ENCODE measurements at regions not wholly inside any gene's neighbourhood (a gene's known extent, or its start where the extent isn't known, plus 50 kb on each side); places are given as distances from the start of the nearest gene placed in this dataset.
A peak's percentile ranks its signal among the peaks of the same experiment; 100 is the strongest.

- no peak for DNase-seq
Observed at GRCh38 chr2:122955776-122956175, 1069.3 kb upstream of the CNTNAP5 start.

- no peak for DNase-seq
Observed at GRCh38 chr2:122960759-122961641, 1064.1 kb upstream of the CNTNAP5 start.

- no peak for DNase-seq
Observed at GRCh38 chr2:122966461-122966860, 1058.6 kb upstream of the CNTNAP5 start.

- no peak for DNase-seq
Observed at GRCh38 chr2:122977580-122977979, 1047.5 kb upstream of the CNTNAP5 start.

GRCh38 chr2:122980671-122981070, 1044.4 kb upstream of the CNTNAP5 start:
- no peak for DNase-seq

GRCh38 chr2:122982936-122983335, 1042.2 kb upstream of the CNTNAP5 start:
- DNase-seq: no peak

GRCh38 chr2:122988395-122989221, 1036.5 kb upstream of the CNTNAP5 start:
- DNase-seq: no peak

GRCh38 chr2:122993592-122993991, 1031.5 kb upstream of the CNTNAP5 start:
- no peak for DNase-seq

- no peak for DNase-seq
Observed at GRCh38 chr2:122999258-122999657, 1025.8 kb upstream of the CNTNAP5 start.

- no peak for DNase-seq
Observed at GRCh38 chr2:122999821-123000220, 1025.3 kb upstream of the CNTNAP5 start.

- no peak for DNase-seq
Observed at GRCh38 chr2:123002660-123003248, 1022.3 kb upstream of the CNTNAP5 start.

- DNase-seq: no peak
Observed at GRCh38 chr2:123015186-123015585, 1009.9 kb upstream of the CNTNAP5 start.

GRCh38 chr2:123035541-123035940, 989.5 kb upstream of the CNTNAP5 start:
- no peak for DNase-seq

GRCh38 chr2:123036300-123036699, 988.8 kb upstream of the CNTNAP5 start:
- no peak for DNase-seq

- no peak for DNase-seq
Observed at GRCh38 chr2:123040506-123040905, 984.6 kb upstream of the CNTNAP5 start.

- DNase-seq: no peak
Observed at GRCh38 chr2:123043458-123043857, 981.6 kb upstream of the CNTNAP5 start.

GRCh38 chr2:123045713-123046112, 979.4 kb upstream of the CNTNAP5 start:
- DNase-seq: no peak

GRCh38 chr2:123047186-123047585, 977.9 kb upstream of the CNTNAP5 start:
- no peak for DNase-seq

GRCh38 chr2:123051136-123051535, 974.0 kb upstream of the CNTNAP5 start:
- DNase-seq: no peak

GRCh38 chr2:123061534-123061933, 963.6 kb upstream of the CNTNAP5 start:
- DNase-seq: no peak

- DNase-seq: peak; percentile 41 to 51
Observed at GRCh38 chr2:123073371-123073770, 951.7 kb upstream of the CNTNAP5 start.

GRCh38 chr2:123073956-123074355, 951.1 kb upstream of the CNTNAP5 start:
- no peak for DNase-seq

- DNase-seq: no peak
Observed at GRCh38 chr2:123077101-123077500, 948.0 kb upstream of the CNTNAP5 start.

GRCh38 chr2:123080331-123080730, 944.8 kb upstream of the CNTNAP5 start:
- DNase-seq: no peak

Measured in inflammatory macrophage treated with lipopolysaccharide for 1 hour (primary cell).